ENCODE measurements at regions not wholly inside any gene's neighbourhood (a gene's known extent, or its start where the extent isn't known, plus 50 kb on each side); places are given as distances from the start of the nearest gene placed in this dataset.
A peak's percentile ranks its signal among the peaks of the same experiment; 100 is the strongest.

GRCh38 chr10:108817135-108817534, 1106.2 kb downstream of the XPNPEP1 start:
- no peak for DNase-seq
- in situ Hi-C loops (cut with HindIII; ENCODE audit: low pct_ligation_motif_present, low pct_unique_long_range_greater_than_20kb, low sequenced_read_pairs), result no loop called here

GRCh38 chr10:108812906-108813305, 1110.4 kb downstream of the XPNPEP1 start:
- in situ Hi-C loops (cut with HindIII; ENCODE audit: low pct_ligation_motif_present, low pct_unique_long_range_greater_than_20kb, low sequenced_read_pairs), result no loop called here
- DNase-seq, result no peak

- in situ Hi-C loops (cut with HindIII; ENCODE audit: low pct_ligation_motif_present, low pct_unique_long_range_greater_than_20kb, low sequenced_read_pairs), result no loop called here
- DNase-seq, result no peak
Measured at GRCh38 chr10:108812296-108812695, 1111.0 kb downstream of the XPNPEP1 start.

GRCh38 chr10:108808228-108808627, 1115.1 kb downstream of the XPNPEP1 start:
- DNase-seq, result no peak
- in situ Hi-C loops (cut with HindIII; ENCODE audit: low pct_ligation_motif_present, low pct_unique_long_range_greater_than_20kb, low sequenced_read_pairs), result no loop called here

- in situ Hi-C loops (cut with HindIII; ENCODE audit: low pct_ligation_motif_present, low pct_unique_long_range_greater_than_20kb, low sequenced_read_pairs), result no loop called here
Measured at GRCh38 chr10:108801775-108802517, 1121.4 kb downstream of the XPNPEP1 start.

GRCh38 chr10:108801220-108801619, 1122.1 kb downstream of the XPNPEP1 start:
- in situ Hi-C loops (cut with HindIII; ENCODE audit: low pct_ligation_motif_present, low pct_unique_long_range_greater_than_20kb, low sequenced_read_pairs), result no loop called here

More at GRCh38 chr10:108801775-108802517, 1121.4 kb downstream of the XPNPEP1 start:
- DNase-seq, result no peak

GRCh38 chr10:108797573-108797972, 1125.7 kb downstream of the XPNPEP1 start:
- DNase-seq, result no peak
- in situ Hi-C loops (cut with HindIII; ENCODE audit: low pct_ligation_motif_present, low pct_unique_long_range_greater_than_20kb, low sequenced_read_pairs), result no loop called here

More at GRCh38 chr10:108801220-108801619, 1122.1 kb downstream of the XPNPEP1 start:
- DNase-seq, result no peak

- in situ Hi-C loops (cut with HindIII; ENCODE audit: low pct_ligation_motif_present, low pct_unique_long_range_greater_than_20kb, low sequenced_read_pairs), result no loop called here
- DNase-seq, result no peak
Measured at GRCh38 chr10:108791794-108792474, 1131.4 kb downstream of the XPNPEP1 start.

- in situ Hi-C loops (cut with HindIII; ENCODE audit: low pct_ligation_motif_present, low pct_unique_long_range_greater_than_20kb, low sequenced_read_pairs), result no loop called here
- no peak for DNase-seq
Measured at GRCh38 chr10:108791030-108791429, 1132.3 kb downstream of the XPNPEP1 start.

- in situ Hi-C loops (cut with HindIII; ENCODE audit: low pct_ligation_motif_present, low pct_unique_long_range_greater_than_20kb, low sequenced_read_pairs), result no loop called here
- no peak for DNase-seq
Measured at GRCh38 chr10:108789919-108790318, 1133.4 kb downstream of the XPNPEP1 start.

- no peak for DNase-seq
- in situ Hi-C loops (cut with HindIII; ENCODE audit: low pct_ligation_motif_present, low pct_unique_long_range_greater_than_20kb, low sequenced_read_pairs), result no loop called here
Measured at GRCh38 chr10:108789336-108789735, 1134.0 kb downstream of the XPNPEP1 start.

- in situ Hi-C loops (cut with HindIII; ENCODE audit: low pct_ligation_motif_present, low pct_unique_long_range_greater_than_20kb, low sequenced_read_pairs), result no loop called here
Measured at GRCh38 chr10:108788891-108789290, 1134.4 kb downstream of the XPNPEP1 start.

GRCh38 chr10:108787932-108788331, 1135.4 kb downstream of the XPNPEP1 start:
- DNase-seq, result no peak
- in situ Hi-C loops (cut with HindIII; ENCODE audit: low pct_ligation_motif_present, low pct_unique_long_range_greater_than_20kb, low sequenced_read_pairs), result no loop called here

More at GRCh38 chr10:108788891-108789290, 1134.4 kb downstream of the XPNPEP1 start:
- no peak for DNase-seq

GRCh38 chr10:108785011-108785410, 1138.3 kb downstream of the XPNPEP1 start:
- DNase-seq, result no peak
- in situ Hi-C loops (cut with HindIII; ENCODE audit: low pct_ligation_motif_present, low pct_unique_long_range_greater_than_20kb, low sequenced_read_pairs), result no loop called here

GRCh38 chr10:108784534-108784933, 1138.8 kb downstream of the XPNPEP1 start:
- in situ Hi-C loops (cut with HindIII; ENCODE audit: low pct_ligation_motif_present, low pct_unique_long_range_greater_than_20kb, low sequenced_read_pairs), result no loop called here
- no peak for DNase-seq

GRCh38 chr10:108783897-108784296, 1139.4 kb downstream of the XPNPEP1 start:
- in situ Hi-C loops (cut with HindIII; ENCODE audit: low pct_ligation_motif_present, low pct_unique_long_range_greater_than_20kb, low sequenced_read_pairs), result no loop called here
- DNase-seq, result peak; percentile 66

GRCh38 chr10:108782411-108782810, 1140.9 kb downstream of the XPNPEP1 start:
- in situ Hi-C loops (cut with HindIII; ENCODE audit: low pct_ligation_motif_present, low pct_unique_long_range_greater_than_20kb, low sequenced_read_pairs), result no loop called here
- DNase-seq, result no peak

GRCh38 chr10:108779501-108779900, 1143.8 kb downstream of the XPNPEP1 start:
- in situ Hi-C loops (cut with HindIII; ENCODE audit: low pct_ligation_motif_present, low pct_unique_long_range_greater_than_20kb, low sequenced_read_pairs), result no loop called here
- DNase-seq, result no peak

GRCh38 chr10:108775911-108776475, 1147.3 kb downstream of the XPNPEP1 start:
- in situ Hi-C loops (cut with HindIII; ENCODE audit: low pct_ligation_motif_present, low pct_unique_long_range_greater_than_20kb, low sequenced_read_pairs), result no loop called here

GRCh38 chr10:108771106-108771505, 1152.2 kb downstream of the XPNPEP1 start:
- no peak for DNase-seq
- in situ Hi-C loops (cut with HindIII; ENCODE audit: low pct_ligation_motif_present, low pct_unique_long_range_greater_than_20kb, low sequenced_read_pairs), result no loop called here

More at GRCh38 chr10:108775911-108776475, 1147.3 kb downstream of the XPNPEP1 start:
- DNase-seq, result no peak
